NCI-H2196 treated with DMSO at 0.1 percent for 48 hours (cell line): ENCODE measurements at regions not wholly inside any gene's neighbourhood (a gene's known extent, or its start where the extent isn't known, plus 50 kb on each side); places are given as distances from the start of the nearest gene placed in this dataset.

ENCODE experiments used
- DNase-seq: peaks from one replicate; lab custom pipeline; 2025; ENCODE audit not compliant: unreplicated experiment; lab: John Stamatoyannopoulos, UW

DNA sequence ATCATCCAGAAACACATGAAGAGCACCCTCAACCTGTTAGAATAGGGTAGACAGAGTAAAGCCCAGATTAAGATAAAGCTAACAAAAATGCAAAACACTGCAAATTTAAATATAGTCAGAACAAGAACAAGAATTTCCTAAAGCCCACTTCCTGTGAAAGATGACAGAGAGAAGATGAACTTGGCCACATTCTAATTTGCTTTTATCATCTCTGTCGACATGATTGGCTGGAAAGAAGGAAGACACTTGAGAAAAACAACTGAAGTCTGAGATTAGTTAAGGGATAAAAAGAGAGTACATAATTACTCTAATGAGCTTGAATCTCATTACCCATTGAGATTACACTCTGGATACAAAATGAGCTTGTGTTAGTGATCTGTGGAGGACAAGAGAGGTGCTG is 537.6 kb downstream of the KLF5 start:
- no peak for DNase-seq

DNA sequence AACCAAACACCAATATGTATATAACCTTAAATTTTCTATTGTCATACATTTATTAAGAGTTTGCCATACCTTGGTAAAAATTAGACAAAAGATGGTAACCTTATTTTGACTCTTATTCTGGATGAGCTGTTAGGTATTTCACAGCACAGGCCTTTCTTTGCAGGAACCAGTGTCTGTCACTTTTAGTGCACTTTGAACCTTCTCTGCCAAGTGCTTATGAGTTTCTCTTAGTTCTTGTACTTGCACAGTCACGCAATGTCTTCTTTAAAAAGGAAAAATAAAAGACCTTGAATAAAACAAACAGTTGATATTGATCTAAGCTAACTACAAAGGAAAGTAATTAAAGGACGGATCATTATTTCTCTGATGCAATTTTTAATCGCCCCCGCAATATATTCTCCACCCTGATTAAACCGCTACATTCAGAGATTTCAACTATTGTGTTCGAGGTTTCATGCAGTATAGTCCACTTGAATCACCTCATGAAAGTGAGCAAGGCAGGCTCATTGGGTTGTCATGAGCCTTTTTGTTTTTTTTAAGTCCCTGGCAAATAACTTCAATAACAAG is 534.5 kb downstream of the KLF5 start:
- DNase-seq: no peak

DNA sequence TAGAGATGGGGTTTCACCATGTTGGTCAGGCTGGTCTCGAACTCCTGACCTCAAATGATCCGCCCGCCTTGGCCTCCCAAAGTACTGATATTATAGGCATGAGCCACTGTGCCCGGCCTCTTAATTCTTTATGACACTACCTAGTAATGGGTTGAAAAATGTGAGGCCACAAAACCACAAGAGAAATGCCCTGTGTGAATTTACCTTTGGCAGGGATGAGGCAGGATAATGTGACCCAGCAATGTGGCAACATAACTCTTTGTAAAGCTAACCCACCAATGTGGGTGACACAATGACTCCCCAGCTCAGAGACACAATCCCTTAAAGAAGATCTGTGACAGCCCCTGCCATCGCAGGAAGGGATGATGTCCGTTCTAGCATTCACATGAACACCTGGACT is 533.1 kb downstream of the KLF5 start:
- DNase-seq: no peak

DNA sequence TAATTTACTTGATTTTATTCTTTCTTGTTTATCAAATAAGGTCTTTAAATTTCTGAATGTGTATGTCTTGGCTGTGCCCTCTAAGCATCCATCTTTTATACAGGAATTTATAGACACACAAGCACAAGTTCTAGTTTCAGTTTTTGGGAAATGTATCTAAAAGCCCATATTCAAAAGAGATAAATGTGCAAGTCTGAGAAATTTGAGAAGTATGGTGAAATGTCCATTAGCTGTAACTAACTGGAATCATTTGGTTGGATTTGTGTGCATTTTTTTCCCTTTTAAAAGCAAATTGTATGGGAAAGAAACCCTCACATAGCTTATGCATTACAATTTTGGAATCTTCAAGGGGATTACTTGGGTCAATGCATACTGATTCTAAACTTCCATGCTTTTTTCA is 532.0 kb downstream of the KLF5 start:
- DNase-seq: no peak

DNA sequence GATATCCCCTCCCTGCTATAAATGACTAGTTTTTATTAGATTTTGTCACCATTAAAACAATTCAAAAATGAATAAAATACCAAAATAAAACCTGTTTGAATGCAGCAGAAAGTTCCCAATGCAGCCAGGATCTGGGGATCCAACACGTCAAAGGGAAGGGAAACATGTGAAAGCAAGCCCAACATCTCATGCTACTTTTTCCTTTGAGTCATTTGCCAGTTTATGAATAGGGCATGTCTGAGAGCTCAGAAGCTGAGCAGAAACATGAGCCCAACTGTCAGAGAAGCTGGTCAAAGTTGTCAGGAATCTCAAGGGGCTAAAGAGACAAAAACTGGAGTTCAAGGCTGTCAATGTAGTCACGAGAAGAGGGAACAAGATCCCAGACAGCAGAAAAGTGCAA is 526.4 kb downstream of the KLF5 start:
- DNase-seq: no peak

DNA sequence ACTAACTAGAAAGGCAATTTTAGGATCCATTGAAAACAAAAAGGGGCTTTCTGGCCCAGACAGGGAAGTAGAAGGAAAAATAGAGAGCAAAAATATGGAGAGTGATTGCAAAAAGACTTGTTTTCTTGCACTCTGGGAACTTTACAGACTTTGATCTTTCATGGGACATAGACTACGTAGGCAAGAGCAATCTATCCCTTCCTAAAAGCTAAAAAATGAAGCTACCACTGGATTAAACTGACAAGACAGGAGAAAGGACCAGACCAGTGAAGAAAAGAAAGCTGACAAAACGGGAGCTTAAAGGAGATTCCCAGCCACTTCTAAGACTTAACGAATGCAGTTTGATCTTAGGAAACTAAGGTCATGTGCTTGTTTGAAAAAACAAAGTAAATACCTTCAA is 524.5 kb downstream of the KLF5 start:
- DNase-seq: no peak

DNA sequence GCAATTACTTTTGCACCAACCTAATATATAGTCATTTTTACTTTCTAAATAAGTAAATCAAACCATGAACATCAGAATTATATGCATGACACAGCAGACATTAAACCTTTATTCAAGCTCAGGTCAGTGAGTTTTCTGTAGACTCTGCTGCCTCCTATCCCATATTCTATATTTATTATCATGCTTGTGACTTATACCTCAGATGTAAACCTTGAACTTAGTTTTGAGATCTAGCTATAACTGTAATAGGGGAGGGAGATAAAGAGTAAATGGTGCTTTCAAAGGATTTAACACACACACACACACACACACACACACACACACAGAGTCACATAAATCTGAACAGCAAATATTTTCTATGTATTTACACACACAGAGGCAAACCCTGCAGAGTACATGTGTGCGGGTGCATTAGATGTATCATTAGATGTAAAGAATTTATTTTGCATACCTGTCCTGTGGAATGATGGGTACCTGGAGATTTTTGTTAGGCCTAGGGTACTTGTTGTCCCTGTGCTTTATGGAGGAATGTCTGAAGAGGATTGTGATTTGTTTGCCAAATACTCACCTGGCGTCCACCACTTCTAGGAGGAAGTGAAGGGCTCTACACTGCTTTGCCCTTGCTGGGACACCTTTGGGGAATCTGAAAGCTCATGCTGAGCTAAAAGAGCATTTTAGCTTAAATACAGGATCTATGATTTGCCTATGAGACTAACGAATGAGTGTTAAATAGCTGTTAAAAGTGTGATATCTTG is 521.9 kb downstream of the KLF5 start:
- no peak for DNase-seq

DNA sequence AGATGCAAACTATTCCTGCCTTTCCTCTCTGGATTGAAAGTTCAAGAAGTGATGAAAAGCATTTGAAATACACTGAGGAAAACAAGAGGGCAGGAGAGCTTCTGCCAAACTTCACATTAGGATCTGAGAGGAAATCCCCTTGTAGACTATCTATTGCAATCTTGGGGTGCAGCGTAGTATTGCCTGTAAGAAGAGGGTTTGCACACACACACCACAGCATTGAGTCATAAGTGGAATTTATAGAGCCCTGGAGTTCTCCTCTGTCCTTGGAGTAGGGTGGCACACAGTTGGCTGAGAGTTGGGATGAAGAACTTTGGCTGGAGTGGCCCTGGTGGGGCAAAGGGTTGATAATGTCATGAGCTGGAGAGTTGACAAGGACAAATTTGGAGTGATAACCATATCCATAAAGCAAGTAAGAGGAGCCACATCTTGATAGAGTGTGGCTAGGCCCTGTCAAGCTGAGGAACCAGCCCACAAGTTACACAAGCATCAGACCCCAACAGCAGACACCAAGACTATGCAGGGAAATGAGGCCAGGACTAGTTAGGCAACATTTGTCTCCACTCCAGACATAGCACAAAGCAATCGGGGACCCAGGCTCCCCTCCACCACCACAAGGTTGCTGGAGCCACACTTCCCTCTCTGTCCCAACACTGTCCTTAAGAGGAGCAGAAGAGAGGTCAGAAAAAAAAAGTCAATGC is 520.9 kb downstream of the KLF5 start:
- DNase-seq: no peak

DNA sequence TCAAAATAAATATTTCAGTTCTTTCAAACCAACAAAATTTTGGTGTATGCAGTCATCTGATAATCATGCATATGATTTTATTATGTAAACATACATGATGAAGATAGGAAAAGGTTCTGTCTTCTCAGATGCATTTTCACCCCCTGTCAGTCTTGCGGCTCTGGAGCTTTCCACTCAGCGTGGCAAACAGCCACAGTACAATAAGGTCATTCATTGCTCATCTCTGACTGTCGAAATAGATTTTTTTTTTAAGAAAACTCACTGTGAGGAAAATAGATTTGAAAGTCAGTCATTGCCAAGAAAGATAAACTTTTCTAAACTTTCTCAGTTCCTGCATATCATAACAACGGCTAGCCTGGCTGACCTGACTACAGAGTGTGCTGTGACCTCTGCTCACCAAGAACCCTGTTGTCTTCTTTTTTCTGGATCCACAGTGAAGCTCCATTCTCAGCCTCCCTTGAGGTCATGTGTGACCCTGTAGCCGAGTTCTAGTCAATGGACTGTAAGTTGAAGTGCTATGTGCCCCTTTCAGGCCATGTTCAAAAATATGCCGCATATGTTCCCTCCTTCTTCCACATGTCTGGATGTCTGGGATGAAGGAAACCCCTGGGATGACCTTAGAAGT is 519.6 kb downstream of the KLF5 start:
- no peak for DNase-seq

DNA sequence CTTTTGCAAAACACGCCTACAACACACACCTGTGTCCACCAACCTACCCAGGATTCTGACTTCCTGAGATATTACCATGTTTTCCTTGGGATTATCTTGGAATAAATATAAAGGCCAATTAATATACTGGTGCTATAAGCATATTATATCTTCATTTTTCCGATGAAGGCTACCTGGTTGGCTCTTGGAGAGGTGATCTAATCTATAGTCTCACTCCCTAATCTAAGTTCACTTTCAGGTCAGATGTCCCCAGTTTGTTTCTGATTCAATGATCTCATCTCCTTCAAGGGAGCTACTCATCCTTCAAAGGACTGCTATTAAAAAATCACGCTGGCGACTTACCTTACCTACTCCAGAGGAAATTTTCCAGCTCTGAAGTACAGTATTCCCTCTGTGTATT is 517.5 kb downstream of the KLF5 start:
- DNase-seq: no peak

DNA sequence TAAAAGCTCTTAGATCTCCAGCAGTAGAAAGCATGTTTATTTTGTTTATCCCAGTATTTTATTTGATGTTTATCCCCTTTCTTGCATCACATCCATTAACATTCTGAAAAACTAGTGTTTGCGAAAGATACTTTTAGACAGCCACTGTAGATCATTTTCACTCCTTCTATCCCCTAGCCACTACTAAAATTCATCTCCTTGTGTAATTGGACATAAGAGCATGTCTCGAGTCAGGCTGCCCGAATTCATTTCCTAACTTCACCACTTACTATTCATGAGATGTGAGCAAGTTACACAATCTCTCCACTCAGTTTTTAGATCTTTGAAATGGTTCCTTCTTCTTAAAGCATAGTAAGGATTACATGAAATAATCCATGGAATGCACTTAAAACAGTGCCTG is 514.0 kb downstream of the KLF5 start:
- DNase-seq: no peak

DNA sequence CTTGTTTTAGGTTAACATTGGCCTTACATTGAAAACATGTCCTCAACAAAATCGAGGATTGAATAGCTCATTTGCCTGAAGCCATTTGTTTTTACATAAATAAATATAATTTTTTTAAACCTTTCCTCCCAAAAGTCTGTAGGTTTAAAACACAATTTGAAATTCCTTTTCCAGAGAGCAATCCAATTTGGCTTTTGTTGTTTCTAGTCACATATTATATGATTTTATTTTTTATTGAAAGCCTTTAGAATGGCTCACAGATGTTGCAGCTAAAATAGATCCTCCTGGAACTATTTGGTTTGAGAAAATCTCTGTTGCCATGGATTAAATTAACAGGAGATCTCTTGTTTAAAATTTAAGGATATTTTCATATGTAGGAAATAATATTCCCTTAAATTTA is 512.6 kb downstream of the KLF5 start:
- no peak for DNase-seq

DNA sequence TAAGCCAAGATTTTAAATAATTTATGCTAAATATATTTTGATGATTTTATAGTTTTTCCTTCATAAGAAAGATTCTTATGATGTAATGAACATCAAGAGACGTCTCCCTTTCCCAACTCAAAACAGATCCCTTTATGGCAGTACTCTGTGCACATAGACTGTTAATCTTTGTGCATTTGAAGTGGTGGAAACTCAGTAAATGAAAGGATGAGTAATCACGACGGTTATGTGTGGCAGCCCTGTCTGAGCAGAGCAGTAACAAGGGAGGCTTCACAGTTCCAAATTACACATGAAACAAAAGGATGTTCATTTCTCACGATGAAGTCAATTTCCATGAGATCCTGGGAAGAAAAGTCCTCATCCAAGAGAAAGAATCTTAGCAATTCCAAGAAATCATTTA is 498.1 kb downstream of the KLF5 start:
- DNase-seq: no peak

DNA sequence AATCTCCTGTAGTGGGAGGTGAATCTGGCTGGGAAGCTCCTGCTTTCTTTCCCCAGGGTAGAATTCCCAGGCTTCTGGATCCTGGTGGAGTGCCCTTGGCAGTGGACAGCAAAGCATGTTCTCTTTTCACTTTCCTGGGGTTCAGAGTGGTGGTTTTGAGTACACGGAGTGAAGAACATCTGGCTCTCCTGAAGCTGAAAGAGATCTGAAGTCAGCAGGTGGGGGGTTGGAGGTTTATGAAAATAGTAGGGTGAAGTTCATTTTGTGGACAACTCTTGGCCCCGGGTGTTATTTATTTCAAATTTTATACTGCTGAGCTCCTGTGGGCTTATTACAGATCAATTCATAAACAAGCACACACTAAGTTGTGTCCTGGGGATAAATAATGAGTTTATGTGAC is 497.3 kb downstream of the KLF5 start:
- no peak for DNase-seq

DNA sequence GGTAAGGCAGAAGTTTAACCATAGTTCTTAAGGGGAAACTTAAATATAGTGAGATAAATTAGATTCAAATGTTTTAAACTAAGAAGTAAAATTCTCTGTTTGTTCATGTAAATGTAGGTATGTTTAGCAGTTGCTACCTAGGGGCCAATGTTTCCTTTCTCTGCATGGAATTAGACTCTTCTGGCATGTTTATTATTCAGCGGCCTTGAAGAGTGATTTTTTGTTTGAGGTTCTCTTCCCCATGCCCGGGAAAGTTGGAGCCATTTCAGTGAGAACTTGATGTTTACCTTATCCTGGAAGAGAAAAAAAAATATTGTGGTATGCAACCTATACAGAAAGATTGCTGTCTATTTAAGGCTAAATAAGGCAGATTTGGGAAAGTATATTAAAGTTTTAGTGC is 492.9 kb downstream of the KLF5 start:
- DNase-seq: no peak

DNA sequence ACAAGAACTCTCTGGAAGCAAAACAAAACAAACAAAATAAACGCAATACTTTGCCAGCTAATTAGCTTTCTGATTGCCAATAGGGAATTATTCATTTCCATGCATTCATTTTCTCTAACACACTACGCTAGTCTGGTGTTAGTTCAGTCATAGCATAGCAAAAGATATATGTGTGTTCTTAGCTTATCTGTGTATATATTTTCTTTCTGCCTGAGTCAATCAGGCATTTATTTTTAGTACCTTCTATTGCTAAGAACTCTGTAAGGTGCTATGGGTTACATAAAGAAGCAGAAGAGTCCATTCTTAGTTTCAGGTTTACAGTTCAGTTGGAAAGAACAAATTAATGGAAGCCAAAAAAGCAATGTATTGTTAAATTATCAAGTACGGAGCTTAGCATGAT is 490.9 kb downstream of the KLF5 start:
- no peak for DNase-seq

DNA sequence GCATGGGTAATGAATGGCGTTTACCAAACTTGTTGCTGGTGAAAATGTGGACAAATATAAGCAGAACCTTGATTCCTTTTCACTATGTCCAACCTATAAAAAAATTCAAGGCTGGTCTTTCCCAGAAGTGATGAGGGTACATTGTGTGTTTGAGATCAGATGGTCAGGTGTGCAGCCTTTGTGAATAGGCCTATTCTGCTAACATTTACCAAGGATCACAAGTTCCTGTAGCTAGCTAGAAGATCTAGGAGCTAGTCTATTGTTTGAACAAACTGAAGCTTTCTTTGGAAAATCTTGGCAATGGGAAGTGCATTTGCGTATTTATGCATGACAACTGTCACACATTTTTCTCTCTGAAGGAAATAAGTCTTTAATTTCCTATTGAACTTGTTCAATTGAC is 489.6 kb downstream of the KLF5 start:
- DNase-seq: no peak

DNA sequence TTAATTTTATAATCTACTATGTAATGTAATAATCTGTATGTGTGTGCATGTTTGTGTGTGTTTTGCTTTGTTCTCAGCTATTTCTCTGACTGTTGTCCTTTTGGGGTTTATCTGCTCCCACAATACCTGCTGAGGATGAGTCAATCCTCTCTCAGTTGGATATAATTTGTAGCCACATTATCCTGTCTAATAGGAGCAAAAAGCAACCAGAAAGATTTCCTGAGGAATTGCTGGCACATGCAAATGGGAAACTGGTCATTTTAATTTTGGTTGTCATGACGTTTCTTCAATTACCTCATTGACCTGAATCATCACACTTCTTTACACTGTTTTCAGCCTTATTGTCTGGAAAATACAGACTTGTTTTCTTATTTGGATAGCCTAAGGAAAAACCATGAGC is 488.4 kb downstream of the KLF5 start:
- no peak for DNase-seq

DNA sequence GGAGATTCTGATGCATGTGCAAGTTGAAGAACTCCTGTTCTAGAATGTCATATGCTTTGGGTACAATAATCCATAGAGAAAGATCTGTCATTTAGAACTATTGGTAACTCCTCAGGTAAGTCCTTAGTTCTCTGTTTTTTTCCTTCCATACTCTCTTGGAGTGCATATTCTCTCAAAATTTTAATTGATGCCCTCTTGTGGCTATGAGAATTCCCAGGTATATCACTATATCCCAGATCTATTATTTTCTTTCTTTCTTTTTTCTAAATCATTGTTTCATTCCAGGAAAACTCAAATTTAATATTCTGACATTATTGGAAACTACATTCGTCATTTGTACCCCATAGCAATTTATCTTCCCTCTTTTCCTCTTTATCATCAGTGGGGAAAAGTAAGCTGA is 485.4 kb downstream of the KLF5 start:
- no peak for DNase-seq

DNA sequence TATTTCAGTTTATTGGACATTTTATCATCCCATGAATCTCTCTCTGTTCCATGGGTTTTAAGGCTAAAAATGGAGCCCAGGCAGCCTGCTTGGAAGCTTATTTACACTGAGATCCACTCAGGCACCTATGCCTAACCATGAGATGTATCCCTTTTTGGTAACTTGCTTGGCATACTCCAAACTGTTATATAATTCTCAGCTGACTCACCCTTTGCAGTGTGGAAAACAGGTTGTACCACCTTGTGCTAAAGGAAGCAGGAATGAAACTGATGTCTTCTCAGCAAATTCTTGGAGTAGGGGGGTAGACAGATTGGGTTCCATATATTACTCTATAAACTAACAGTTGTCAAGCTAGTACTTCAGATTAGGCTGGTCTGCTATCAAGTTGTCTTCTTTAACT is 483.6 kb downstream of the KLF5 start:
- DNase-seq: no peak

DNA sequence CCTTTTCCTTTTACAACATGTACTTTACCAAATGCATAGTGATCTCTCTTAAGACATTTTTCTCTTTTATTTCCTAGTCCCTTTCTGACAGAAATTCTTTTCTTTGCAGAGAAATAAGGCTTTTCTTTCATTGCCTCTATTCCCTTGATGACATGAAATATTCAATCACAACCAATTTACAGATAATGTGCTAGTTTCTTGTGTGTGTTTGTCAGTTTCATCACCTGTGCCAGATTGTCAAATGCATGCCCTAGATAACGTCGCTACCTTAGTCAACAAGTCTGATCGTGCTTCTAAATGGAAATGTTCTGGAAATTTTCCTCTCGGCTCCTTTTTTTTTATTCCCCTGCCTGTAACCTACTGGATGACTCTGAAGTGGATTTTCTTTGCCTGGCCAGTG is 478.1 kb downstream of the KLF5 start:
- DNase-seq: no peak

DNA sequence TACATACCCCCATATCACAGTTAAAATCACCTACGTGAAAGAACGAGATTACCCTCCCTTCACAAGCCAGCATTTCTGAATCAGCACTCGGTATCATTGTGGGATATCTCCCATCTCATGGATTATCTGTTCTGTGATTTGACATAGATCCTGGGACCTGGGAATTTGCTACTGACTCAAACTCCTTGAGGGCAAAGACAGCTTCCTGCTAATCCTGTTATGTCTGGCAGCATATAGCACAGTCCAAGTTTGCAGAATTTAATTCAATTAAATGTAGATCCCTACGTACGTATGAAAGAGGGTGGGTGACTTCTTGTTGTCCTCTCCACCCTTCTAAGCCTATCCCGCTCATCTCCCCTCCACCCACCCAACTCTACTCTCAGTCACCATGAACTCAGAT is 476.5 kb downstream of the KLF5 start:
- DNase-seq: no peak
